CD4-positive, alpha-beta T cell treated with Interleukin-4 for 4 hours (primary cell): ENCODE measurements at regions not wholly inside any gene's neighbourhood (a gene's known extent, or its start where the extent isn't known, plus 50 kb on each side); places are given as distances from the start of the nearest gene placed in this dataset.
"Not testable (repeated sequence)": the region's sequence is repeated elsewhere in the genome, so short reads cannot be mapped to it uniquely, and the experiment has no call there.

Experiments used
- DNase-seq: peaks from one replicate; pipeline ENCODE4 v3.0.0-alpha.2; 2020

DNA sequence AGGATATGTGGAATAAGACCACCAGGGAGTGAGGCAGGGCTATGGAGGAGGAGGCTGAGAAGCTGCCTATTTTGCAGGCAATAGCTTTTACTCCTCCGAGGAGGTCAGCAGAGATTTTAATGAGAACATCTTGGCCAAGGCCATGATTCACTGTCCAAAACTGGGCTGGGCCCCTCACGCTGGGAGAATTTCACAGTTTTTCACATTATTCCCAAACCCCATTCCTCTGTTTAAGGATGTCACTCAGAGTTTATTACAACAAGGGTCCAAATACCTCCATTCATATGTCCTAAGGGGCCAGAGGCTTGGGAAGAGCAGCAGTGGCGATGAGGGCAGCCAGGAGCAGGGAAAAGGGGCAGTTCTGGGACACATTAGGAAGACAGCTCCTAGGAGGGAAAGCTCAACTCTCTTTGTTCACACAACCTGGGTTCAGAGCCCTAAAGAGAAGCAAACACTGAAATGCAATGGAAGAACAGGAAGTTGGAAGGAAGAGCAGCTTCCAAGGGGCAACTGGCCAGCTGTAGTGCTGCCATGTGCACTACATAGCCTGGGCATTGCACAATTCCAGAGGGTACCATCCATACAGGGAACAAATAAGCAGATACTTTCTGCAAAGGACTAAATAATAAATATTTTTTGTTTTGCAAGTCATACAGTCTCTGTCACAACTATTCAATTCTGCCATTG lies 283.2 kb downstream of the NUAK1 start:
- DNase-seq = no peak

DNA sequence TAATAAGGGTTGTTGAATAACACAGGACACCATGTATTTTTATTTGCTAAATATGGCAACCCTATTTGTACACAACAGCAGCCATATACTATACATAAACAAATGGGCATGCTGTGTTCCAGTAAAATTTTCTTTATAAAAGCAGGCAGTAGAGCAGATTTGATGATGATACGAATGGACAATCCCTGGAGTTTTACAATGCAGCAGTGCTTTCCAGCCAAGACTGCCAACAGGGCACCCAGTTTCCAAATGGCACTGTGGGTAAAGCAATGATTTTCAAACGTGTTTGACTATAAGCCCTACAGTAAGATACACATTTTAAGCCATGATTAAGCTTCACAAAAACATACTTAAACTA lies 282.7 kb downstream of the NUAK1 start:
- DNase-seq = no peak

DNA sequence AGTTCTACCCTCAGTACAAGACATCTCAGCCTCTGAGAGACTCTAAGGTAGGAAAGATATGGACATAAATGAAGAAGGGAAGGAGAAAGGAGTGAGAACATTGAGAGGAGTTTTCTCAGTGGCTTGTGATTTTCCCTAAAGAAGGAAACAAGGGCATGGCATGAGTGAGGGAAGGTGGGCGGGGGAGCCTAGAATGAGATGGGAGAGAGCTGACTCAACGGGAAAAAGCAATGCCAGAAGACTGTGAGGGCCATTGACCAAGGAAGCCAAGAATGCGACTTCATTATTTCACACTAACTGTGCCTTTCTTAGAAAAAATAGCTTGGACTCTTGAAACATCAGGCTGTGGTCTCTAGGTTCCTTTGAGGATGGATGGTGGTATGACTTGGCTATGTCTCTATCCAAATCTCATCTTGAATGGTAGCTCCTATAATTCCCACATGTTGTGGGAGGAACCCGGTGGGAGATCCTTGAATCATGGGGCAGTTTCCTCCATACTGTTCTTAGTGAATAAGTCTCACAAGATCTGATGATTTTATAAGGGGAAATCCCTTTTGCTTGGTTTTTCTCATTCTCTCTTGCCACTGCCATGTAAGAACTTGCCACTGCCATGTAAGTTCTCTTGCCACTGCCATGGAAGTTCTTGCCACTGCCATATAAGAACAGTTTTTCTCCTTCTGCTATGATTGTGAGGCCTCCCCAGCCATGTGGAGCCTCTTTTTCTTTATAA lies 279.6 kb downstream of the NUAK1 start:
- DNase-seq = no peak

- DNase-seq = no peak
These were observed 278.1 kb downstream of the NUAK1 start for GRCh38 chr12:105860561-105861207.

DNA sequence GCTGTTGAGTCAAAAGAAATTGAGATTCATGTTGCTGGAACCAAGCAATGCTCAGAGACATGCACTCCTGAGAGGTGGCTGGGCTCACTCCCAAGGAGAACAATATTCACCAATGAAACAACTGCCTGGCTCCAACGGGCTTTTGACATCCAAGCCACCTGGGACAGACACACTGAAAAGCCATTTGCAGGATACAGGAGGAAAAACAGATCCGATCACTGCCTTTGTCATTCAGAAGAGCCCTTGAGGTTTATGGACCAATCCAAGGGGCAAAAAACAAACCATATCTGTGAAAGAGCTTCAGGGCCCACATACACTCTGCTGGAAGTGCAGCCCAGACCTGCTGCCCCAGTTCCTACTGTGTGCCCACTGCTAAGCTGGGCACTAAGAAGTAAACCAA lies 277.5 kb downstream of the NUAK1 start:
- no peak for DNase-seq

DNA sequence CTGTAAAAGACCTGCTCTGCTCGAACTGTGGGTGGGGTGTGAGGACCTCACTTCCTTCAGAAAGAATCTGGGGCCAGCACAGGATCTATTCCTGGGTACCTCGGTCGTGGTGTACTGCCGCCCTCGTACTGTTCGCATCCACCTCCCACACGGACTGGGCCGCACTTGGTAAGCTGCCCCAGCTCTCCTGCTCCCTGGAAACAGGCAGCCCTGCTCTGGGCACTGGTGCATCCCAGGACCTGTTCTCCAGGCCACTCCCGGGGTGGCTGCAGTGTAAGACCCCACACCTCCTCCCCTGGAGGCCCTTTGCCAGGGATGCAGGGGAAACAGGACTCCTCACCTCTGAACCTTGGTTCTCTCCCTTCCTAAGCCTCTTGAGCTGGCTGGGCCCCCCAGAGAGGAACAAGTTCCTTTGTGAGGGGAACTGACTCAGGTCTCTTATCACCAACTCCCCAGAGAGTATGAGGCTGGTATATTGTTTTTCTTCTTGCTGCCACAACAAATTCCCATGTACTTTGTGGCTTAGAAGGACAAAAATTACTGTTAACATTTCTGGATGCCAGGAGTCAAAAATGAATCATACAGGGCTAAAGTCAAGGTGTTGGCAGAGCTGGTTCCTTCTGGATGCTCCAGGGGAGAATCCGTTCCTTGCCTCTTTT lies 276.5 kb downstream of the NUAK1 start:
- no peak for DNase-seq

- no peak for DNase-seq
These were observed 274.4 kb downstream of the NUAK1 start for GRCh38 chr12:105864316-105864715.

- no peak for DNase-seq
These were observed 273.9 kb downstream of the NUAK1 start for GRCh38 chr12:105864901-105865300.

GRCh38 chr12:105865886-105866285 lies 272.9 kb downstream of the NUAK1 start:
- no peak for DNase-seq

GRCh38 chr12:105874121-105874520 lies 264.6 kb downstream of the NUAK1 start:
- no peak for DNase-seq

- no peak for DNase-seq
These were observed 262.3 kb downstream of the NUAK1 start for GRCh38 chr12:105876396-105876927.

DNA sequence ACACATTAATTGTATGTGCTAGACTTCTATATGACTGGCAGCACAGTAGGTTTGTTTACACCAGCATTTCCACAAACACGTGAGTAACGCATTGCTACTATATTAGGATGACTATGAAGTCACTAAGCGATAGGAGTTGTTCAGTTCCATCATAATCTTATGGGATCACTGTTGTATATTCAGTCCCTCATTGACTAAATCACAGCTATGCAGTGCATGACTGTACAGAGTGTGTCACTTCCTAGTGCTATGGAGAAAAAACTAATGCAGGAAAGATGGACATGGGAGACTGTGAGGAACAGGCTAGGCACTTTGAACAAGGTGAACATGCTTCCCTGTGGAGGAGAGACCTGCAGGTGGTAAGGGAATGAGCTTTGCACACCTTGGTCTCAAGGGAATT lies 259.8 kb downstream of the NUAK1 start:
- no peak for DNase-seq

DNA sequence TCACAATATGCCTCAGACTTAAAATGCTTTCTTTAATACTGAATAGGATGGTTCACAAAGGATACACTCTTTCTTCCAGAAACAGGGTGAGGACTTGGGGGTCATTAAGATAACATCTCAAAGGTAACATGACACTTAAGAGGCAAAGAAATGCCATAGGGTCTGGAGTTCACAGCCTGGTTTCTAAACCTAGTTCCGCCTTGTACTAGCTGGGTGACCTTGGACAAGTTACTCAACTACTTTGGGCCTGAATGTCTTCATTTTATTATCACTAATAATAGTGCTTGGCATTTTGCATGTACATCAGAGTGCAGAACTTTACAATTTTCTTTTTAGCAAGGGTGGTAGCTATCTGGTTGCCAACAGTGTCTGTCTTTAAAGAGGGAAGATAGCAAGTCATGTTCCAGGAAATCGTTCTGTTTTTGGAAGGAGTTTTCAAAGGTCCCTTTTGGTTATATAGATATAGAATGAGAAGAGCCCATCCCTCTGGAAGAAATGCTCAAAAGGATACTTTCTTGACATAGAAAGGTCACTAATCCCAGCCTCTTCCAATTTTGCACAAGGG lies 257.8 kb downstream of the NUAK1 start:
- no peak for DNase-seq

DNA sequence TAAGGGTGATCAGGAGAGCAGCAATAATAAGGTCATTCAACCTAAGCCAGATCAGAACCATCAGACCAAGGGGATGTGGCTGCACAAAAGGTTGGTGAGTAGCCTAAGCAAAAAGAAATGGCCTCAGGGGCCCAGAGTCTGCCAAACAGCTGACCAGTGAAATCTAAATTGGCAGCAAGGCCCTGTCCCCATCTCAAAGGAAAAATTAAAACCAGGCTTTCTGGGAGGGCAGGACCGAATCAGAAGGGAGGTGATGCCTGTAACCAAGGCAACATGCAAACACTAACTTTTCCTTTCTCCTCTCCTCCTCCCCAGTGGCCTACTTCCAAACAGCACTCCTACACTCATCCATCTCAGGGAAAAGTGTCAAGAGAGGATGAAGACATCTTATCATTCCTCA lies 256.4 kb downstream of the NUAK1 start:
- DNase-seq = no peak

GRCh38 chr12:105887131-105887530 lies 251.6 kb downstream of the NUAK1 start:
- no peak for DNase-seq

DNA sequence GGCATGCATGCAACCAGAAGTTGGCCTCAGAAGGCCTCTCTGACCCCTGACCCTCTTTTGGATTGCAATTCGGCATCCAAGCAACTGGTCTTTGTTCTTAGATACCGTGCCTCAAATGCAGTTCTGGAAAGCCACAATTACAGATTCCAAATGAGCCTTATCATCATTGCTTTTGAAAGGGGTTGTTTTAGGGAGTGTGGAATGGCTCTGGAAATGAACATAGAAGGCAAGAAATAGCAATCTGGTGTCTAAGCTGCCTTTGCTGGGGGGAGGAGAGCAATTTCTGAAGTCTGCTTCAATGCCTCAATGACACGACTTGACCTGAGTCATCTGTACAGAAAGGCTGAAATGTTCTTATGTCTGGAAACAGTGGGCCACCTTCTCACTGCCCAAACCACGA lies 250.1 kb downstream of the NUAK1 start:
- DNase-seq = no peak

GRCh38 chr12:105892362-105892910 lies 246.3 kb downstream of the NUAK1 start:
- DNase-seq = no peak

DNA sequence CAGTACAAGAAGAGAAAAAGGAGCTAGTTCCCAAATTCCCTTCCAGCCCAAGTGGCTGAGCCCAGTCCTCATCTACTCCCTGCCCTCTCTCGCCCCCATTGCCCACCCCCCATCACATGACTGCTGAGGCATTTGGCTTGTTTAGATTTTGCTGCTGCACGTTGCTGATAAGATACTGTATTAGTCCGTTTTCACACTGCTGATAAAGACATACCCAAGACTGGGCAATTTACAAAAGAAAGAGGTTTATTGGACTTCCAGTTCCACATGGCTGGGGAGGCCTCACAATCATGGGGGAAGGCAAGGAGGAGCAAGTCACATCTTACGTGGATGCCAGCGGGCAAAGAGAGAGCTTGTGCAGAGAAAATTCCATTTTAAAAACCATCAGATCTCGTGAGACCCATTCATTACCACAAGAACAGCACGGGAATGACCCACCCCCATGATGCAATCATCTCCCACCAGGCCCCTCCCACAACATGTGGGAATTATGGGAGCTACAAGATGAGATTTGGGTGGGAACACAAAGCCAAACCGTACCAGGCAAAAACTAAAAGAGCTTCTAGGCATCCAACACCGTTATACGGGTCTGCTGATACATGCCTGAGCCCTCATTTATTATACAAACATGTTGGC lies 243.4 kb downstream of the NUAK1 start:
- not testable (repeated sequence) for DNase-seq

GRCh38 chr12:105897311-105897725 lies 241.4 kb downstream of the NUAK1 start:
- no peak for DNase-seq

- DNase-seq = not testable (repeated sequence)
These were observed 240.5 kb downstream of the NUAK1 start for GRCh38 chr12:105898271-105898670.

GRCh38 chr12:105899589-105899988 lies 239.2 kb downstream of the NUAK1 start:
- no peak for DNase-seq

DNA sequence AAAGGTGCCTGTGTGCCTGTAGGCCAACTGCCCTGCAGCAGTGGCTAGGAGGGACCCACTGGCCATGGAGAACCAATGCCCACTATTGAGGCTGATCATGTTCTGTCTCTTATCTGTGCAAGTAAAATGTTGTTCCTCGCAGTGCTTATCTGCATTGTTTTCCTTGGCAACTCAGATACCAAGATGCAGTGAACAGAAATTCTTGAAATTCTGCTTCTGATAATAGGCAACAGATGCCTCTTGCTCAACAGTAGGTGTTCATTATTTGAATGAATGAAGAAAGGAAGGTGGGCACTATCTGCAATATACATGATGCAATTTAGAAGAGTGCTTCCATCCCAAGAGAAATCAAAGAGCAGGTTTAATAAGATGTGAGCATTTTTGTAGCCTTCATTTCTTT lies 232.2 kb downstream of the NUAK1 start:
- DNase-seq = no peak
